ENCODE measurements at regions not wholly inside any gene's neighbourhood (a gene's known extent, or its start where the extent isn't known, plus 50 kb on each side); places are given as distances from the start of the nearest gene placed in this dataset.
"Not testable (repeated sequence)": the region's sequence is repeated elsewhere in the genome, so short reads cannot be mapped to it uniquely, and the experiment has no call there.

- H3K4me1 ChIP-seq: no peaks in the 10 kb centered on the region
- H3K4me3 ChIP-seq: no peak overlapping the region
- DNase-seq (ENCODE audit: extremely low spot score in 2 of 2): no peak
- no peak overlapping the region for H3K27ac ChIP-seq
- H3K9me3 ChIP-seq: no peaks in the 10 kb centered on the region
- TF ChIP-seq POLR2A (IDR thresholded peaks at IDR 0.05) (no peak), POLR2AphosphoS5 (IDR thresholded peaks at IDR 0.05; ENCODE audit: insufficient read depth in 1 of 2, low read depth in 1 of 2) (no peak)
- TF ChIP-seq, protein P1, sequence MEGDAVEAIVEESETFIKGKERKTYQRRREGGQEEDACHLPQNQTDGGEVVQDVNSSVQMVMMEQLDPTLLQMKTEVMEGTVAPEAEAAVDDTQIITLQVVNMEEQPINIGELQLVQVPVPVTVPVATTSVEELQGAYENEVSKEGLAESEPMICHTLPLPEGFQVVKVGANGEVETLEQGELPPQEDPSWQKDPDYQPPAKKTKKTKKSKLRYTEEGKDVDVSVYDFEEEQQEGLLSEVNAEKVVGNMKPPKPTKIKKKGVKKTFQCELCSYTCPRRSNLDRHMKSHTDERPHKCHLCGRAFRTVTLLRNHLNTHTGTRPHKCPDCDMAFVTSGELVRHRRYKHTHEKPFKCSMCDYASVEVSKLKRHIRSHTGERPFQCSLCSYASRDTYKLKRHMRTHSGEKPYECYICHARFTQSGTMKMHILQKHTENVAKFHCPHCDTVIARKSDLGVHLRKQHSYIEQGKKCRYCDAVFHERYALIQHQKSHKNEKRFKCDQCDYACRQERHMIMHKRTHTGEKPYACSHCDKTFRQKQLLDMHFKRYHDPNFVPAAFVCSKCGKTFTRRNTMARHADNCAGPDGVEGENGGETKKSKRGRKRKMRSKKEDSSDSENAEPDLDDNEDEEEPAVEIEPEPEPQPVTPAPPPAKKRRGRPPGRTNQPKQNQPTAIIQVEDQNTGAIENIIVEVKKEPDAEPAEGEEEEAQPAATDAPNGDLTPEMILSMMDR (IDR thresholded peaks at IDR 0.05): no peak
- no peaks in the 10 kb centered on the region for H3K36me3 ChIP-seq
- no peaks in the 10 kb centered on the region for H3K27me3 ChIP-seq
- intact Hi-C loops (cut with DNase I): no loop called here
Measured at GRCh38 chr2:220590476-220590875, 963.0 kb downstream of the SLC4A3 start.

- H3K4me1 ChIP-seq: no peaks in the 10 kb centered on the region
- no peaks in the 10 kb centered on the region for H3K27me3 ChIP-seq
- no peak overlapping the region for H3K27ac ChIP-seq
- intact Hi-C loops (cut with DNase I): no loop called here
- H3K9me3 ChIP-seq: no peaks in the 10 kb centered on the region
- no peaks in the 10 kb centered on the region for H3K36me3 ChIP-seq
- TF ChIP-seq POLR2A (IDR thresholded peaks at IDR 0.05): no peak
- TF ChIP-seq POLR2AphosphoS5 (IDR thresholded peaks at IDR 0.05; ENCODE audit: insufficient read depth in 1 of 2, low read depth in 1 of 2): no peak
- TF ChIP-seq, protein P1 (IDR thresholded peaks at IDR 0.05): no peak
- H3K4me3 ChIP-seq: no peak overlapping the region
- DNase-seq (ENCODE audit: extremely low spot score in 2 of 2): no peak
Measured at GRCh38 chr2:220593526-220593925, 966.1 kb downstream of the SLC4A3 start.

- no peak overlapping the region for H3K4me3 ChIP-seq
- TF ChIP-seq, protein P1 (IDR thresholded peaks at IDR 0.05): no peak
- no peak for TF ChIP-seq POLR2AphosphoS5 (IDR thresholded peaks at IDR 0.05; ENCODE audit: insufficient read depth in 1 of 2, low read depth in 1 of 2)
- TF ChIP-seq POLR2A (IDR thresholded peaks at IDR 0.05): no peak
- H3K4me1 ChIP-seq: no peaks in the 10 kb centered on the region
- intact Hi-C loops (cut with DNase I): no loop called here
- no peak overlapping the region for H3K27ac ChIP-seq
- H3K9me3 ChIP-seq: no peaks in the 10 kb centered on the region
- DNase-seq (ENCODE audit: extremely low spot score in 2 of 2): no peak
- no peaks in the 10 kb centered on the region for H3K27me3 ChIP-seq
- no peaks in the 10 kb centered on the region for H3K36me3 ChIP-seq
Measured at GRCh38 chr2:220601674-220602073, 970.4 kb downstream of the EPHA4 start.

DNA sequence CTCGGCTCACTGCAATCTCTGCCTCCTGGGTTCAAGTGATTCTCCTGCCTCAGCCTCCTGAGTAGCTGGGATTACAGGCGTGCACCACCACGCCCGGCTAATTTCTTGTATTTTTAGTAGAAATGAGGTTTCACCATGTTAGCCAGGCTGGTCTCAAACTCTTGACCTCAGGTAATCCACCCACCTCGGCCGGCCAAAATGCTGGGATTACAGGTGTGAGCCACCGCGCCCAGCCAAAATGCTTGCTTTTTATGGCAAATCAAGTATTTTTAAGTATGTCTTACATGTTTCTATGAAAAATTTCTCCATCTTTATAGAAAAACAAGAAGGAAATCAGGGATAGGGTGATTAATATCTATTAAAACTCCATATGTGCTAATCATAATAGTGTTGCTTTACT is 959.1 kb downstream of the EPHA4 start:
- intact Hi-C loops (cut with DNase I); H3K9me3 ChIP-seq; H3K4me1 ChIP-seq; DNase-seq (ENCODE audit: extremely low spot score in 2 of 2); H3K27ac ChIP-seq; H3K4me3 ChIP-seq; H3K36me3 ChIP-seq; H3K27me3 ChIP-seq: not testable (repeated sequence)

- no peak for DNase-seq (ENCODE audit: extremely low spot score in 2 of 2)
- no peak overlapping the region for H3K4me3 ChIP-seq
- TF ChIP-seq POLR2A (IDR thresholded peaks at IDR 0.05) (no peak), POLR2AphosphoS5 (IDR thresholded peaks at IDR 0.05; ENCODE audit: insufficient read depth in 1 of 2, low read depth in 1 of 2) (no peak)
- TF ChIP-seq, protein P1 (IDR thresholded peaks at IDR 0.05): no peak
- intact Hi-C loops (cut with DNase I): no loop called here
- H3K9me3 ChIP-seq: no peaks in the 10 kb centered on the region
- no peak overlapping the region for H3K27ac ChIP-seq
- H3K36me3 ChIP-seq: no peaks in the 10 kb centered on the region
- no peaks in the 10 kb centered on the region for H3K4me1 ChIP-seq
- H3K27me3 ChIP-seq: no peaks in the 10 kb centered on the region
Measured at GRCh38 chr2:220614064-220614463, 958.0 kb downstream of the EPHA4 start.
